Middle frontal gyrus (tissue), 1 donor: ENCODE measurements at regions not wholly inside any gene's neighbourhood (a gene's known extent, or its start where the extent isn't known, plus 50 kb on each side); places are given as distances from the start of the nearest gene placed in this dataset.

ENCODE experiments used
- DNase-seq: peaks from one replicate; pipeline ENCODE4 v3.0.0-alpha.2; 2015; ENCODE audit warnings: low spot score; ENCODE audit errors: extremely low spot score

GRCh38 chr12:13313886-13314285 lies 117.4 kb downstream of the EMP1 start:
- DNase-seq: no peak

DNA sequence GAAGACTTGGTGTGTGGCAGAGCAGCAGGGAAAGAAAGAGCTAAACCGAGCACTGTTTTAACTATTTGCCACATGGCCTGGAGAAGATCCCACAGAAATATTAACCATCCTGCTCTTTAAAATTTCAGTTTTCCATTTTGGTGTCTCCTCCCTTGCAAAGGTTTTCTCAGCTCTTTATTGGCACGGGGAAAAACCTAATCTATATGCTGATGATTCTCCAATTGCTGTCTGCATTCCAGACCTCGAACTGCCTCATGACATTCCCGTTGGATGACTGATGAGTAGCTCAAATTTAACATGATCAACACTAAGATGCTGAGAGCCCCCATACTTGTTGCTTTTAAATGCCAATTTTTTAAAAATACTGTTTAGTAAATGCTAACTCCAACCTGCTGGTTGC lies 115.0 kb downstream of the EMP1 start:
- DNase-seq: no peak

DNA sequence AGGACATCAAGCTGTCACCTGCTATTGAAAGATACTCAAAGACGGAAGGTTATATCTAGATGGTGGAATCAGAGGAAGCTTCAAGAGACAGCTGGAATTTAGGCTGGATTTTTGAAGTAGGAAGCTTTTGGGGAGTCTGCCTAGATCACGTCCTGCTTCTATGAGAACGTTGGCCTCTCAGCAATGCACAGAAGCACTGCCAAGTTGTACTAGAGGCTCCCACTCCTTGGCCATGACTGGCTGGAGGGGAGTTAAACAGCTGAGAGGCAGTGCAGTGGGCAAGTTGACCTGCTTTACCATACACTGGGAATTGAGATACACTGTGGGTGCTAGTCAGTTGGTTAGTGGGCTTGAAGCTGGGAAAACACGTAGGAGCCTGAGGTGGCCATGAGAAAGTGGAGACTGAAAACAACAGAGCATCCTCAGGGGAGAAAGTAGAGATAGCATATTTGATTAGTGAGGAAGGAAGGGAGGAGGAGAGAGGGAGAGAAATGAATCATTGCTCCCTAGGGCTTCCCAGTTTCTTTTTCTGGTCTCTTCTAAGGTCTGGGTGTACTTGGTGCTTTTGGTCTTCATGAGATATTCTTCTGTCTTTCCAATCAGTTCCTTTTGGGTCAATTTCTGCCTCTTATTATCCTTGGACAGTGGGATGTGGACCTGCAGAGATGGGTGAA lies 110.8 kb downstream of the EMP1 start:
- DNase-seq: no peak

GRCh38 chr12:13304924-13305323 lies 108.4 kb downstream of the EMP1 start:
- DNase-seq: no peak

DNA sequence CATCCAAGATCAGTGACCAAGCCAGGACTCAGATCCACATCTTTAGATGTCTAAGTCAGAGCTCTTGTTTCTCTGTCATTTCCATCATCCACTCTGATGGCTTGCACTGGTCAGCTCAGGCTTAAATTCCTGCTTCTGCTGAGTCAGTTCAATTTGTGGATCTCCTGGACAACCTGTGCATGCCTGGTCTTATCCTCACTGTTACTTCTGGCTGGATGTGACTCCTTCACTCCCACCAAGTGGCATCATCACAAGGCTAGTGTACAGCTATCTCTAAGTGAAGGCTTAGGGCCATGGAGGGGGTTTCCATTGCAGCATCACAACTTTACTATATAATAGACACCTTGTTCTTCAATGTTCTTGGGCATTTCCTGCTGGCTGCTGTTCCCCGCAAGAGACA lies 102.9 kb downstream of the EMP1 start:
- no peak for DNase-seq

DNA sequence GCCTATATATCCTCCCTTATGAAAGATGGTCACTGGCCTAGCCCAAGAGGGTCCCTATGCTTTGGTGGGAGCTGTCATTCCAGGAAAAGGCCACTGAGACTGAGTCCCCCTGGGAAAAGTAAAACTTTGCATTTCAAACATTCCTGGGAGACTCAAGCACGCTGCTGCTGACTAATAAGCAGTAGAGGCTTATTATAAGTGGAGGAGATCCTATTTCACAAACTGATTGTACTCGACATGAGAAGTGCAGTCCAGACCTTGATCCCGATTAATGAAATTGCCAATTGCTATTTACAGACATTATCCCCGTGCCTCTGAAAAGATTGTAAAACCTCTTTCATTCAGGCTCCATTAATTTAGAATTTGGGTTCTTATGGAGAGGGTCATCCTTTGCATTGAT lies 96.6 kb downstream of the EMP1 start:
- DNase-seq: no peak

DNA sequence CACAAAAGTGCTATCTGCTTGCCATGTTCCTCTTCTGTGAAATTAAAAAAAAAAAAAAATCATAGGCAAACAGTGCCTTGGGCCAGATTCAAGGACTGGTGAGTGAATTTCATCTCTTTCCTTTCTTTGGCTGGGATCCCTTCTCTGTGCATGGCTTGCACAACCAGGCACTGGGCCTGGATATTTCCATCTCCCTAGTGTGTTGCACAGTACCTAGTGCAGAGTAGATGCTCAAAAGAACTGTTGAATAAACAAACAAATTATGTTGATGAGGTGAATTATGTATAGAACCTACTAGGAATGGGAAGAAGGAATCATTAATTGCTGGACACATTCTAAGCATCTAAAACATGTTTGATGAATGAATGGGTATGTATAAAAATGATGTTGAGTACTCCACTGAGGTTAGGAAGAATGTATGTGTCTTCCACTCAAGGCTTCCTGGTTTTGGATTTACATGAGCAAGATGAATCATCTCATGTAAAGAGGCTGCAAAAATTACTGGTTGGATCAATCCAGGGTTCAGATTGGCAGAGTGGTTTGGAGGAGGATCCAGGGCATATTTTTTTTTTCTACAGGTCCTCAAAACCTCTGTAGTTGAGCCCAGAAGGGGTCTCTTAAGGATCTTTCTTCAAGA lies 93.2 kb downstream of the EMP1 start:
- DNase-seq: no peak

DNA sequence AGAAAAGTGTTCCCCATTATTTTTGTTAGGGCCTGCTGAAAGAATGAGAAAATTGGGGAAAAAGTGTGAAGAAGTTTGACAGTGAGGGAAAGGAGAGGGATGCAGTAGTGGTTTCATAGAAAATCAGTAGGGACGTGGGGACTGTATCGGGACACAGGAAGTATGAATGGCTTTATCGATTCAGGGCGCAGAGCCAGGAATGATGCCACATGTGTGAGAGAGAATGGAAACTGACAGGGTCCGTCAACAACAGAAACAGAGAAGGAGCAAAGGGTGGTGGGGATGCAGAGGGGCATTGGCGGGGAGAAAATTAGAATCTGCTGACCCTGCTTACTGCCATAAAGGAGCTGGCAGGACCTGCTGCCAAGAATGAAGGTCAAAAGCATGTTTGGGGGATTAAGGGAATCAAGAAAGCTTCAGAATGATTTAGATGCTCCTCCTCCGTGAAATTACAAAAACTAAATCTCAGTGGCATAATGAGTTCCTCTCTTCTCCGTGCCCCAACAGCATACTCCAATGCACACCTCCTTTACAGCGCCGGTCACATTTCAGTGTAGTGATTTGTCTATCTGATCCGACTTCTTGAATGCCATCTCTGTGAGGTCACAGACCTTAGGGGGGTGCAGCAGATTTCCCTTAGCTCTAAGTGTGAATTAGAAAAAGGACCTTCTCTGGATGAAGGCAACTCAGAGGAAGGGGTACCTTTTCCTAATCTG lies 92.6 kb downstream of the EMP1 start:
- no peak for DNase-seq

DNA sequence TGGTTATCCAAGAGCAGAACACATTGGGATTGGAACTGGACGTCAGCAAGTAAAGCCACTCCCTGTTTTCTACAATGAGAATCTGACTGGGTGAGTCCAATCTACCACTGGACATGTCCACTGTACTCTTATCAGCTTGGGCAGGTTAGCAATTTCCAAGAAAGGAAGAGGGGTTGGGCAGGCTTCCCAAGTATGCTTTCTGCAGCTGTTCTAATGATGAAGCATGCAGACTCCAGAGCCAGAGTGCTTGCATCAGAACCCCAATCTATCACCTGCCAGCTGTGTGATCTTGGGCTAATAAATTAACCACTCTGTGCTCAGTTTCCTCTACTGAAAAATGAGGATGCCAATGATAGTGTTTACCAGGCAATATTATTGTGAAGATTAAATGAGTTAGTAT lies 92.0 kb downstream of the EMP1 start:
- no peak for DNase-seq

GRCh38 chr12:13283867-13284266 lies 87.3 kb downstream of the EMP1 start:
- no peak for DNase-seq

GRCh38 chr12:13282861-13283260 lies 86.3 kb downstream of the EMP1 start:
- DNase-seq: no peak

DNA sequence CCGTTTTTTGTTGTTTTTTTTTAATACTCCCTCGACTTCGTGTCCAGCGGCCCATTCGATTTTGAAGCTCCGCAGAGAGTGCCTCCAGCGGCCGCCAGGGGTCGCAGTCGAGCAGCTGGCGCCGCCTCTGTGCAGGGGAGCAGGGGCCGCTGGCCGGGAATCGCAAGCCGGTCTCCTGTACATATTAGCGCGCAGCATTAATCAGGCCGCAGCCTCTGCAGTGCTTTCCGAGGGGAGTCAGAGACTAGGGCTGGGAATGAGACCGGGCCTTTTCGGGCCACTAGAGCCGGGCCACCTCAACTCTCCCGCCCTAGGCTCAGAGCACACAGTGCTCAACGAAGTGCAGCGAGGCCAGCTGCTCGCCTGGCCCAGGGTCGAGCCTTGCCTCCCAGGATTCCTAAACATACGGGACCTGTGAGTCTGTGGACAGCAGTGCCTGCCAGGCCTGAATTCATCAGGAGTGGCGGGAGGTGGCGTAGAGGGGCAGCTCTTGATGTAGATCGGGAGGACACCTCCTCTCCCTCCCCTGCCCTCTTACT lies 81.8 kb downstream of the EMP1 start:
- no peak for DNase-seq

- no peak for DNase-seq
These were observed 80.8 kb downstream of the EMP1 start for GRCh38 chr12:13277293-13277692.

GRCh38 chr12:13275241-13276085 lies 78.9 kb downstream of the EMP1 start:
- DNase-seq: no peak

DNA sequence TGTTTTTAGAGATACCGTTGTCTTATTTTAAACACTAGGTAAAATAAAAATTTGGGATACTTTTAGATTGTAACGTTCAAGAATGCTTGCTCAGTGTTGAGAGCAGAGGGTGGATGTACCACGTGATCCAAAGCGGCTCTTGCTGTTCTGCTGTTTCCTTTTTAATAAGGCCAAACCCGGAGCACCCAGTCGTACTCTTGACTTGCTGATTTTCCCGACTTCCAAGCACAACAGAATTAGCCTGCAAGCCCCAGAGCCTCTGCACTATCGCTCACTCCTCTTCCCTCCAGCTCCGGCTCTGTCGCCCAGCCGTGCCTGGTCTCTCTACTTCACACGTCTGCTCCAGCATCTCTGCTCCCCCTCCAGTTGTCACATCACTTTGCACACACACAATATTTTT lies 77.3 kb downstream of the EMP1 start:
- no peak for DNase-seq

GRCh38 chr12:13273097-13273496 lies 76.6 kb downstream of the EMP1 start:
- DNase-seq: no peak

GRCh38 chr12:13270817-13271216 lies 74.3 kb downstream of the EMP1 start:
- no peak for DNase-seq
